CD14-positive monocyte (primary cell): ENCODE measurements at regions not wholly inside any gene's neighbourhood (a gene's known extent, or its start where the extent isn't known, plus 50 kb on each side); places are given as distances from the start of the nearest gene placed in this dataset.

Source experiments
- DNase-seq, 3 donors: peaks; one replicate each; pipeline ENCODE4 v3.0.0-alpha.2; 2011 to 2022
- H2AFZ ChIP-seq: 2 replicates; pipeline ENCODE4 v1.6.0; 2012; ENCODE audit warnings: mild to moderate bottlenecking, low read depth, low read length, inconsistent platforms; ENCODE audit not compliant: insufficient read depth, poor library complexity, severe bottlenecking
- H3K27ac ChIP-seq, 2 donors: 1 replicate in 1 of 2; 2 replicates in 1 of 2; pipeline ENCODE4 v1.5.1; 2012 to 2013; ENCODE audit warnings: low read length in 2 of 2, control low read depth in 1 of 2, inconsistent platforms in 1 of 2, low read depth in 1 of 2, mild to moderate bottlenecking in 1 of 2
- H3K27me3 ChIP-seq, 2 donors: one replicate each; pipeline versions ENCODE4 v1.6.0 to v1.6.1; 2011 to 2013; ENCODE audit warnings: low read length in 2 of 2; ENCODE audit not compliant: control insufficient read depth in 2 of 2, insufficient read depth in 2 of 2
- H3K36me3 ChIP-seq, 2 donors: replicated peaks in 1 of 2; 1 replicate in 1 of 2; 2 replicates in 1 of 2; pipeline versions ENCODE4 v1.5.1 to v1.6.1; 2012 to 2013; ENCODE audit warnings: low read length in 2 of 2, control low read depth in 1 of 2, inconsistent platforms in 1 of 2, mild to moderate bottlenecking in 1 of 2; ENCODE audit not compliant: insufficient read depth in 2 of 2, control insufficient read depth in 1 of 2
- H3K4me1 ChIP-seq, 2 donors: 1 replicate in 1 of 2; 2 replicates in 1 of 2; pipeline versions ENCODE4 v1.5.1 to v1.6.1; 2012 to 2013; ENCODE audit warnings: low read length in 2 of 2, control low read depth in 1 of 2, inconsistent platforms in 1 of 2, mild to moderate bottlenecking in 1 of 2, moderate library complexity in 1 of 2; ENCODE audit not compliant: insufficient read depth in 2 of 2, control insufficient read depth in 1 of 2
- H3K4me2 ChIP-seq: replicated peaks from 2 replicates; pipeline ENCODE3; 2012; ENCODE audit warnings: low read length, moderate library complexity, mild to moderate bottlenecking; ENCODE audit not compliant: poor library complexity, severe bottlenecking; ENCODE audit errors: extremely low read depth
- H3K4me3 ChIP-seq, 3 experiments: fragments of 200-600 bp in 1 of 3; sonication (generic) in 1 of 3; replicated peaks in 1 of 3; 1 replicate in 2 of 3; 2 replicates in 1 of 3; pipeline ENCODE4 v1.5.1; 2011 to 2013; ENCODE audit warnings: low read length in 3 of 3, mild to moderate bottlenecking in 3 of 3, control low read depth in 2 of 3, low read depth in 2 of 3, inconsistent platforms in 1 of 3, moderate library complexity in 1 of 3
- H3K79me2 ChIP-seq: 2 replicates; pipeline ENCODE4 v1.6.0; 2012; ENCODE audit warnings: mild to moderate bottlenecking, control low read depth, inconsistent platforms, low read length, moderate library complexity; ENCODE audit not compliant: insufficient read depth
- H3K9ac ChIP-seq: 2 replicates; pipeline ENCODE4 v1.6.0; 2017; ENCODE audit warnings: low read length, mild to moderate bottlenecking; ENCODE audit not compliant: insufficient read depth, poor library complexity, severe bottlenecking
- H3K9me3 ChIP-seq, 2 donors: replicated peaks in 1 of 2; 1 replicate in 1 of 2; 2 replicates in 1 of 2; pipeline versions ENCODE4 v1.5.1 to v1.6.1; 2012 to 2013; ENCODE audit warnings: low read length in 2 of 2, control low read depth in 1 of 2; ENCODE audit not compliant: control insufficient read depth in 1 of 2, insufficient read depth in 1 of 2
- H4K20me1 ChIP-seq: 2 replicates; pipeline ENCODE4 v1.6.0; 2012; ENCODE audit warnings: mild to moderate bottlenecking, low read length, control low read depth, moderate library complexity; ENCODE audit not compliant: insufficient read depth
- H3K27ac Mint-ChIP-seq, 7 donors: one replicate each; pipeline ENCODE4 v1.8.0; 2020; ENCODE audit warnings: mild to moderate bottlenecking in 7 of 7, mixed read lengths in 7 of 7, moderate library complexity in 6 of 7, inconsistent platforms in 2 of 7
- H3K27me3 Mint-ChIP-seq, 3 donors: one replicate each; pipeline ENCODE4 v1.8.0; 2021 to 2022; ENCODE audit warnings: low read depth in 3 of 3, mild to moderate bottlenecking in 3 of 3, mixed read lengths in 3 of 3, moderate library complexity in 3 of 3, inconsistent platforms in 1 of 3
- H3K36me3 Mint-ChIP-seq, 2 donors: one replicate each; pipeline ENCODE4 v1.8.0; 2020; ENCODE audit warnings: mixed read lengths in 2 of 2, inconsistent platforms in 1 of 2, mild to moderate bottlenecking in 1 of 2
- H3K4me1 Mint-ChIP-seq: one replicate; pipeline ENCODE4 v1.8.0; 2020; ENCODE audit warnings: mild to moderate bottlenecking, mixed read lengths
- H3K4me3 Mint-ChIP-seq, 2 donors: one replicate each; pipeline ENCODE4 v1.8.0; 2020; ENCODE audit warnings: mild to moderate bottlenecking in 2 of 2, mixed read lengths in 2 of 2, moderate library complexity in 1 of 2
- H3K9me3 Mint-ChIP-seq, 7 donors: one replicate each; pipeline ENCODE4 v1.8.0; 2020 to 2022; ENCODE audit warnings: mixed read lengths in 7 of 7, mild to moderate bottlenecking in 6 of 7, moderate library complexity in 6 of 7, inconsistent platforms in 2 of 7
- CTCF ChIP-seq: fragments of 200-600 bp; IDR thresholded peaks from one replicate; pipeline ENCODE4 v1.8.0; 2022; ENCODE audit warnings: antibody characterized with exemption, mild to moderate bottlenecking
- WGBS: methylation state at CpG from one replicate; pipeline ENCODE4 v1.1.5; 2013; ENCODE audit warnings: missing lambda C conversion rate; ENCODE audit not compliant: insufficient coverage; 5-methylcytosine and 5-hydroxymethylcytosine counted together
- intact Hi-C, 2 donors: fragments of 100-400 bp; cut with micrococcal nuclease; formaldehyde crosslinking; loops; one replicate each; pipeline versions ENCODE4 v1.15.0 to v1.15.1; 2023

- intact Hi-C loops, result no loop called here
- Histone ChIP-seq H3K79me2 (no peaks in the 10 kb centered on the region), H3K4me3 (no peak overlapping the region), H3K36me3 (no peaks in the 10 kb centered on the region), H2AFZ (no peak overlapping the region), H3K27me3 (no peaks in the 10 kb centered on the region), H3K27ac (no peak overlapping the region), H3K9ac (no peak overlapping the region), H3K4me1 (peaks cover 0 to 3% of the 10 kb centered on the region in 2 donors), H4K20me1 (no peaks in the 10 kb centered on the region), H3K9me3 (no peaks in the 10 kb centered on the region), H3K4me2 (no peak overlapping the region)
- no peak overlapping the region for H3K4me3 Mint-ChIP-seq
- H3K27me3 Mint-ChIP-seq, result no peaks in the 10 kb centered on the region
- H3K9me3 Mint-ChIP-seq, result no peaks in the 10 kb centered on the region
- no peak for TF ChIP-seq CTCF
- peaks cover 7% of the 10 kb centered on the region for H3K4me1 Mint-ChIP-seq
- peaks cover 0 to 2% of the 10 kb centered on the region in 2 donors for H3K36me3 Mint-ChIP-seq
- WGBS, result 100% methylated on average over 1 of the region's 4 CpGs
- DNase-seq, result no peak
- H3K27ac Mint-ChIP-seq, result peak overlapping the region in 1 of 7 donors; percentile 9
Measured at GRCh38 chr17:63066158-63066813, 100.3 kb downstream of the TANC2 start.

GRCh38 chr17:63069245-63069644 is 103.2 kb downstream of the TANC2 start:
- Histone ChIP-seq H3K36me3 (no peaks in the 10 kb centered on the region), H3K79me2 (no peaks in the 10 kb centered on the region), H3K4me3 (no peak overlapping the region), H3K9ac (no peak overlapping the region), H2AFZ (no peak overlapping the region), H3K4me1 (peaks cover 0 to 3% of the 10 kb centered on the region in 2 donors), H4K20me1 (no peaks in the 10 kb centered on the region), H3K9me3 (no peaks in the 10 kb centered on the region), H3K27ac (no peak overlapping the region), H3K4me2 (no peak overlapping the region), H3K27me3 (no peaks in the 10 kb centered on the region)
- no peaks in the 10 kb centered on the region for H3K9me3 Mint-ChIP-seq
- intact Hi-C loops, result no loop called here
- DNase-seq, result no peak
- peaks cover 0 to 2% of the 10 kb centered on the region in 2 donors for H3K36me3 Mint-ChIP-seq
- peaks cover 7% of the 10 kb centered on the region for H3K4me1 Mint-ChIP-seq
- WGBS, result 100% methylated on average over 1 of the region's 1 CpG
- H3K27ac Mint-ChIP-seq, result no peak overlapping the region
- TF ChIP-seq CTCF, result no peak
- H3K4me3 Mint-ChIP-seq, result no peak overlapping the region
- H3K27me3 Mint-ChIP-seq, result no peaks in the 10 kb centered on the region
